HG03354 (cell line): ENCODE measurements at regions not wholly inside any gene's neighbourhood (a gene's known extent, or its start where the extent isn't known, plus 50 kb on each side); places are given as distances from the start of the nearest gene placed in this dataset.
A peak's percentile ranks its signal among the peaks of the same experiment; 100 is the strongest.
"Not testable (repeated sequence)": the region's sequence is repeated elsewhere in the genome, so short reads cannot be mapped to it uniquely, and the experiment has no call there.

Experiments used
- ATAC-seq: cut with Tn5 transposase; IDR thresholded peaks from one replicate; pipeline ENCODE4 v1.9.1; 2021; ENCODE audit warnings: mild to moderate bottlenecking; ENCODE audit not compliant: unreplicated experiment, poor library complexity, severe bottlenecking

DNA sequence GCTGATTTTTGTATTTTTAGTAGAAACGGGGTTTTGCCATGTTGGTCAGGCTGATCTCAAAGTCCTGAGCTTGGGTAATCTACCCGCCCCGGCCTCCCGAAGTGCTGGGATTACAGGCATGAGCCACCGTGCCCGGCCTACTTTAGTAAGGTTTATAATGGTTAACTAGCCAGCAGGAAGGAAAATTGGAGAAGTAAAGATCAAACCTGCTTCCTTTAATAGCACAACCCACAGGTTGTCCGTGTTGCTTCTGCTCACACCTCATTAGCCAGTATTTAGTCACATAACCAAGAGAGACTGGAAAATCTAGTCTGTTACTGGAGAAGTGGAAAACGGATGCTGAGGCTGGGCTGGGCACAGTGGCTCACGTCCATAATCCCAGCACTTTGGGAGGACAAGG, 51.9 kb upstream of the TBL1XR1 start:
- no peak for ATAC-seq

DNA sequence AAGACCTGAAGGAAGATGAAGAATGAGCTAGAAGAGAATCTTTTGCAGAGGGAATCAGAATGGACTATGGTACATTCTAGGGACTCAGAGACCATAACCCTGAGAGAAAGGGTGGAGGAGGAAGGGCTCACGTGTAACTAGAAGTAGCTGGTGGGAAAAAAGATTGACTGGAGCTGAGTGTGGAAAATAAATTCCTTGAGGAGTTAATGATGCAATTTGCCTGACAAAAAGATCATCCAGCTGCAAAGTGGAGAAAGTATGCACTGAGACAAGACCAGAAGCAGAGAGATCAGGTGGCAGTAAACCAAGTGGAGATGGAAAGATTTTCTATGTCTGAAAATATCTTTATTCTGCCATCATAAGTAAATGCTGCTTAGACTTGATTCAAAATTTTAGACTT, 52.9 kb upstream of the TBL1XR1 start:
- ATAC-seq: no peak

DNA sequence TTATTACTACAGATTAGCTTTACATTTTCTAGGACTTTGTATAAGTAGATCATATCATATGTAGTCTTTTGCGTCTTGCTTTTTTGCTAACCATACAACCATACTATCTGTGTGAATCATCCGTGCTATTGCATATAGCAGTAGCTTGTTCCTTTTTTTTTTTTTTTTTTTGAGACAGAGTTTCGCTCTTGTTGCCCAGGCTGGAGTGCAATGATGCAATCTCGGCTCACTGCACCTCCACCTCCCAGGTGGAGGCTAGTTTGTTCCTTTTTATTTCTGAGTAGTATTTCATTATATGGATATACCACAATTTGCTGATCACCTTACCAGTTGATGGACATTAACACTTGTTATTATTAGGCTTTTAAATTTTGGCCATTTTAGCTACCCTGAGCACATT, 54.5 kb upstream of the TBL1XR1 start:
- no peak for ATAC-seq

DNA sequence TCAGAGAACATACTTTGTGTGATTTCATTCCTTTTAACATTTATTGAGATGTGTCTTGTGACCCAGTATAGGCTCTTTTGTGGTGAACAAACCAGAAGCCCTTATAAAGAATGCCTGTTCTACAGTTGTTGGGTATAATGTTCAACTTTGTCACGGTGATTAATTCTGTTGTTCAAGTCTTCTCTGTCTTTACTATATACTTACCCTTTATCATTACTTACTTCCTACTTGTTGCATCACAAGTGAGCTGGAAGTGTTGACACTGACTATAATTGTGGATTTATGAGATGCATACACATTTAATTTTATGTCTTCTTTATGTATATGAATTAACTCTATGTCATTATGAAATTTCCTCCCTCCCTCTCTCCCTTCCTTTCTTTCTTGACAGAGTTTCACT, 59.7 kb upstream of the TBL1XR1 start:
- no peak for ATAC-seq

DNA sequence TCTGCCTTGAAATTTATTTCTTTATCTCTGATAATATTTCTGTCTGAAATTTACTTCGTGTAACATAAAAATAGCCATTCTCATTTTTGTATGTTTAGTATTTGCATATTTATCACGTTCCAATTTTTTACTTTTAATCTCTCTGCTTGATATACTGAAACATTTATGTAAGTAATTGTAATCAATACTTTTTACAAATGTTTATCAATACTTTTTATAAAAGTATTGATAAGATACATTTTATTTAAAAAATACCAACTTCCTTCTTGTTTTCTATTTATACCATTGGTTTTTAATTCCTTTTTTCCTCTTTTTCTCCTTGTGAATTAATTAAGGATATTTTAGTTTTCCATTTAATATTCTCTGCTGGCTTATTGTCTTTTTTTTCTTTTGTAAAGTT, 60.3 kb upstream of the TBL1XR1 start:
- ATAC-seq: no peak

DNA sequence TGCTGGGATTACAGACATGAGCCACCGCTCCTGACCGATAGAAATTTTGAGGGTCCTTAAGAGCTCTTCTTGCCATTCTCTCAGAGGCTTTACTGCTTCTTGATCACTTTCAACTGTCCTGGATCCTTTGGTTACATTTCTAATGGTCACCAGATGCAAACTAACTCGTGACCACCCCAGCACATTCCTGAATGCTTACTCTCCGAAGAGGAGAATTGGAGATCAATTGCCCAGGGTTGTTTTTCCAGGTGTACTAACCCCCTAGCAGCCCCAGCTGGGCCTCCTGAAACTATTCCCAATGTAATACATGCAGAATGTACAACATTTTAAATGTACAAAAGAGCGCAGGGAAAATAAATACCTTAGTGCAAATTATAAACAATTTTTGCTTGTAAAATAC, 65.1 kb upstream of the TBL1XR1 start:
- ATAC-seq: no peak

DNA sequence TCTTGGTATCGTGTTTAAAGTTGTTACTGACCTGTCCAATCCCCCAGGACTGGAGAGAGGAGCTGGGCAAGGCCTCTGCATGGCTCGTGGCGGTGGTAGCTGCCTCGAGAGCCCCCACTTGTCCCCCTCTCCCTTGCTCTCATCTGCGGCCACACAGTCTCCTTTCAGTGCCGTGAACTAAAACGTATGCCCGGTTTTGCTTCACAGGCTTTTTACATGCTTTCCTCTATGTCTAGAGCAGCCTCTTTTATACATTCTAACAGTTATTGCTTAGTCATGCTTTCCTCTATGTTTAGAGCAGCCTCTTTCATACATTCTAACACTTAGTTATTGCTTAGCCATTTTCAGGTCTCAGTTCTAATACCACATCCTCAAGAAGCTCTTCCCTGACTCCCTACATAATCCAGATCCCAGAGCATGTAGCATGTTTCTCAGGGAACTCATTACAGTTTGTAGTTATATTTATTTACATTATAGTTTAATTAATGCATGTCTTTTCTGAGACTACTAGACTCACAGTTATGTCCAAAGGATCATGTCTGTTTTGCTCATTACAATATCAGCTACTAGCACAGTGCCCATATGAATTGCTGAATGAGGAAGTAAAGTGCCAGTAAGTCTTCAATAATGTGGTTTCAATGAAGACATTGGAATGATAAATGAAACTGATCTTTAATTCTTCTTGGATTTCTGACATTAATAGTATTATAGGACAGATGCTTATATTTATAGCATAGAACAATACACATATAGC, 66.5 kb upstream of the TBL1XR1 start:
- peak; percentile 63 for ATAC-seq

DNA sequence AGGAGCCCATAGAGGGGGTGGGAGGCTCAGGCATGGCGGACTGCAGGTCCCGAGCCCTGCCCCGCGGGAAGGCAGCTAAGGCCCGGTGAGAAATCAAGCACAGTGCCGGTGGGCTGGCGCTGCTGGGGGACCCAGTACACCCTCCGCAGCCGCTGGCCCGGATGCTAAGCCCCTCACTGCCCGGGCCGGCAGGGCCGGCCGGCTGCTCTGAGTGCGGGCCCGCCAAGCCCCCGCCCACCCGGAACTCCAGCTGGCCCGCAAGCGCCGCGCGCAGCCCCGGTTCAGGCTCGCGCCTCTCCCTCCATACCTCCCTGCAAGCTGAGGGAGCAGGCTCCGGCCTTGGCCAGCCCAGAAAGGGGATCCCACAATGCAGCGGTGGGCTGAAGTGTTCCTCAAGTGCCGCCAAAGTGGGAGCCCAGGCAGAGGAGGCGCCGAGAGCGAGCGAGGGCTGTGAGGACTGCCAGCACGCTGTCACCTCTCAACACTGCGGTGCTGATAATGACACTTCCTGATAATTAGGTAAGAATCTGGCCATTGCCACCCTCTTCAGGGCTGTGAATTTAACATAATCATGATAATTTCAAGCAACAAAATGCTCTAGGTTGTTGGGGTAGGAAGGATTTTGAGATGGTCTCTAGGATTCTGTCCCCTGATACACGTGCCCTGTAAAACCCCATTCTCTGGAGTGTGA, 74.7 kb upstream of the TBL1XR1 start:
- ATAC-seq: not testable (repeated sequence)

DNA sequence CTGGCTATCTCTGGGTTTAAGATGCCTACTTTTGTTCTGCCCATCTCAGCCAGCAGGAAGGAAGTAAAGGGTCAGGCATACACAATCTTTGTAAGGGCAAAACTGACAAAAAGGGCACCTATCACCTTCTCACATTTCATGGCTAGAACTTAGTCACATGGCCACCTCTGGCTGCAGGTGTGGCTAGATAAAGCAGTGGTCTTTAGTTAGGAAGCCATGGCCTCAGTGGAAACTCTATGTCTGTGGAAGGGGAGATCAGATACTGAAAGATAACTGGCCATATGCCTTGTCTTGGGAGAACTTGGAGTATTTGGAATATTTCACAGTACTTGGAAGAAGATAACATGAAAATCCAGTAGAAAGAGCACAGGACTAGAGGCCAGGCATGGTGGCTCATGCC, 80.7 kb upstream of the TBL1XR1 start:
- ATAC-seq: no peak

DNA sequence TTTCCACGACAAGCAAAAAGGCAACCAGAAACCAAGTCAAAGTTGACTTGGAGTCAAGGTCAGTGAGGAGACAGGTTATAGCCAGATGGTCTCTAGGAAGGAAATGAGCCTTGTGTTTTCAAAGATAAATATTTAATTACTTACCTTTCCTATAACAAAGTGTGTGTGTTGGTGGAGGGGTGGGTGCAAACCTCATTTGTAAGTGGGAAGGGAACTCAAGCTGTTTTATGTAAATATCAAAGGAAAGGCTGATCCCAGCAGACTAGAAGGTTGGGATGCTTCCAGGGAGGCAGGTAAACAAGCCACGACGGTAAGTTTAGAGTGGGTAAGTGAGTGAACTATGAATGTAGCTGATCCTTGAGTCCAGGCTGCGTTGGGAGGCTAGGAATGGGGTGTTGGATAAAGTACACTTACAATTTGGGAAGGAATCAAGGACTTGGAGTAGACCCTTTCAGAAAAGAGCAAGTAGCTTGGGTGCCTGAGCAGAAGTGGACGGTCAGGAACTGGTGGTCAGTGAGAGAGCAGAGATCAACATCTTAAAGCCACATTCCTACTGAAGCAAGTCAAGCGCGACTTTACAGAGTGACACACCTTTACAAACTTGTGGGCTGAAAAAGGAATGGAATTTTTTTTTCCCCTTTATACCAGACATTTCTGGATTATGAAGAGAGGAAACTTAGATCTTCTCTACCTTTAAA, 82.0 kb upstream of the TBL1XR1 start:
- no peak for ATAC-seq

DNA sequence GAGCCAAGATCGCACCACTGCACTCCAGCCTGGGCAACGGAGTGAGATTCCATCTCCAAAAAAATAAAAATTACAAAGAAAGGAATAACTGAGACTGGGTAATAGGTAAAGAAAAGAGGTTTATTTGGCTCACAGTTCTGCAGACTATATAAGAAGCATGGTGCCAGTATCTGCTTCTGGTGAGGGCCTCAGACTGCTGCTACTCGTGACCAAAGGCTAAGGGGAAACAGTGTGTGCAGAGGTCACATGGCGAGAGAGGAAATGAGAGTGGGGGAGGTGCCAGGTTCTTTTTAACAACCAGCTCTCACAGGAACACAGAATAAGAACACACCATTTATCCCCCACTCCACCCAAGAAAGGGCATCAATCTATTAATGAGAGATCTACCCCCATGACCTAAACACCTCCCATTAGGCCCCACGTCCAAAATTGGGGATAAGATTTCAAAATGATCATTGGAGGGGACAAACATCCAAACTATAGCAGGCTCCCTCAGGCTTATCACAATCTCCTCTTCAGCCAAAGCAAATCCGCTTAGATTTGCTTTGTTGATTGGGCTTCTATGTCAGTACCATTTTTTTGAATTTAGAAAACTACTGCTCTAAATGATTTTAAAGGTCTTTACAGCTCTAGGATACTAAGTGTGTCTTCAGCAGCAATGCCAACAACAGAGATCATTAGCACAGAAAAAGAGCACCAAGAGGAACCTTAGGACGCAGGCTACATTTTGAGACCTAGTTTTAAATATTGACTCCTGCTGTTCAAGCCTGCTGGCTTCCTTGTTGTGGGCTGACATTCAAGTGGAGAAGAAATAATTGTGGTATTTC, 84.2 kb upstream of the TBL1XR1 start:
- no peak for ATAC-seq

DNA sequence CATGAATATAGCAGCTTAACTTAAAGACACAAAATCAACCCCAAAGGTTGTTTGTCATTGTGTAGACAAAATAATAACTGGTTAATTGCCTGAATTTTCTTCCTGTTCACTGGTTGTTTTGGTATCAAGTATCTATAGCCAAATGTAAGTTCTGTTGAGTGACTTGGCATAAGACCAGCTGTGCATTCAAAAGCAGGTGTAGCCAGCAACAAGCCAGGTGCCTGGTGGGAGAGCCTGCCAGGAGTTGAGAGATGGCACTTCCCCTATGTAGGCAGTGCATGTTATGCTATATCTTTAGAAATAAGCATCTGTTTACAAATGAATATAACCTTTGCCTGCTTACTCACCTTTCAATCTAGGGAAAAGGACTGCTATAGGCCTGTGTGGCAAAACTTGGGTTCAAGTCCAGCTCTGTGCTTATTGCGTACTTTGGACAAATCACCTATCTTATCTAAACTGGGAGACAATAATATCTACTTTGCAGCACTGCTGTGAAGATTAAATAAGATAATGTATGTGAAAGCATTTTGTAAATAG, 84.9 kb upstream of the TBL1XR1 start:
- ATAC-seq: no peak

DNA sequence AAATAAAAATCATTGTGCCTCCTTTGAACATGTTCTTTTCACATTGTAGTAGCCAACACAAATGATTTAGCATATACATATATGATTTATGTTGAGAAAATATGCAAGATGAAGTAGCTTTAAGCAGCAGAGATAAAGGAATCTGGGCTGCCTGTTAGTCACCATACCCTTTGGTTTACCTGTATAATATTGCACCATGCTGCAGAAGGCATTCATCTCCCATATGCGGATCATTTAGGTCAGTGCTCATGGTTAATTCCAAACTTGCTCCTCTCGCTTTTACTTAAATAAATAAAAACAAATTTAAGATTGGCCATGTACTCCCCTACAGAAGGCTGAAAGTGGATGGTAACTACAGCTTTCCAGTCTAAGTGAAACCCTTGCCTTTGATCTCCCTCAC, 86.7 kb upstream of the TBL1XR1 start:
- ATAC-seq: no peak

DNA sequence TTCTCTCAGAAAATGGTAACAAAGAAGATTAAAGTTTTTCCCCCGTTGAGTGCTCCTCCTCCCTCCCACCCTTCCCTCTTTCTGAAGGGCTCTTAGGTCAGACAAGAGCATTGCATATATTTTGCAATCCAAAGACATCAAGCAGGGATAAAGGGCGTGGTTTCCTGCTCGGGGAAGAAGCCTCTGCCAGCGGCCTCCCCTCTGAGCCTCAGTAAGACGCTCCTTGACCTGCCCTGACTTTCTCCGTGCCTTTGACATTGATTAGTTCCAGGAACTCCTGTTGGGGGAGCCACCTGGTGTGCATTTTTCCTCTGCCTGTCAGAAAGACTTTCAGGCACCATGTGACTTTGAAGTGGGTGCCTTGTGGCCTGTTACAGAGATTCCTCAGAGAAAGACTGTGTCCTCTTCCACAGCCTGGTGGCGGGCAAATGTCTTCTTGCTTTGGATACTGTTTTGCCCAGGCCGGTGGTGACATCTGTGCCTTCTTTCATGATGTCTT, 87.2 kb upstream of the TBL1XR1 start:
- ATAC-seq: no peak

DNA sequence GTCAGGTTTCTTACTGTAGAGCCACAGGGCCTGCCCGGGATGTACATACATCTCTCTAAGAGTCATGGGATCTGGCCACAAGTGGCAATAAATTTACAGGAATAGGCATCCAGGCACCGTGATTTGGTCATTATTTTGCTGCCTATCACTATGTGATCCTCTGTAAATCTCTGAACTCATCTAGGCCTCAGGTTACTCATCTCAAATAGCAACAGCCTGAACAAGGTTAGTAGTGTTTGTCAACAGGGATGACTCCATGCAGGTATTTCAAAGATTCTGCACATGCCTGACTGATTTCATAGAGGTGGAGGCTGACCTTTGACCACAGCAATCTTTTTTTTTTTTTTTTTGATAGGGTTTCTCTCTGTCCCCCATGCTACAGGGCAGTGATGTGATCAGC, 88.8 kb upstream of the TBL1XR1 start:
- ATAC-seq: no peak

DNA sequence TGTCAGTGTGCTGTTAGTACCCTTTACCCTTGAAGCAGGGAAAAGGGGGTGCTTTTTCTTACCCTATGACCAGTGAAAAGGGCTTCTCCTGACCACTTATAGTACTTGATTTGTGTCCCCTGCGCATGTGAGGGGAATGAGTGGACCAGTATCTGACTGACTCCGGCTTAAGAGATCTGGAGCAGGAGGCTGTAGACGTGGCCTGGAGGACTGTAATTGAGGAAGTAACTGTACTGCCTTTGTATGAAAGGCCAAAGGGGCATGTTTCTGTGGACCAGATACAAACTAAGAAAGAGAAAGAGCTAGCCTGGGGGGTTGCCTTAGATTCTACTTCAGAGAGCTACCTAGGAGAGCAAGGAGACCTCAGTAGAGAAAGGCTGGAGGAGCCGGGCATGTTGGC, 89.9 kb upstream of the TBL1XR1 start:
- no peak for ATAC-seq

DNA sequence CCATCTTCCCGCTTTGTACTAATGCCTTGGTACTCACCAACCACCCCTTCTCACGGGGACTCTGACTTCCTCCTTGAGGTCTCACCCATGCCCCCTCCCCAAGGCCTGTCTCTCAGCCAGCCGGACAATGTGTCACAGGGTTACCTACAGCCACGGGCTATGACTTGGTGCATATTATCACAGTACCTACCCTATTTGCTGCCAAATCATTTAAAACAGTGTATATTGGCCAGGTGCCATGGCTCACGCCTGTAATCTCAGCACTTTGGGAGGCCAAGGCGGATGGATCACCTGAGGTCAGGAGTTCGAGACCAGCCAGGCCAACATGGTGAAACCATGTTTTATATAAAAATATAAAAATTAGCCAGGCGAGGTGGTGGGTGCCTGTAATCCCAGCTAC, 93.4 kb upstream of the TBL1XR1 start:
- no peak for ATAC-seq

DNA sequence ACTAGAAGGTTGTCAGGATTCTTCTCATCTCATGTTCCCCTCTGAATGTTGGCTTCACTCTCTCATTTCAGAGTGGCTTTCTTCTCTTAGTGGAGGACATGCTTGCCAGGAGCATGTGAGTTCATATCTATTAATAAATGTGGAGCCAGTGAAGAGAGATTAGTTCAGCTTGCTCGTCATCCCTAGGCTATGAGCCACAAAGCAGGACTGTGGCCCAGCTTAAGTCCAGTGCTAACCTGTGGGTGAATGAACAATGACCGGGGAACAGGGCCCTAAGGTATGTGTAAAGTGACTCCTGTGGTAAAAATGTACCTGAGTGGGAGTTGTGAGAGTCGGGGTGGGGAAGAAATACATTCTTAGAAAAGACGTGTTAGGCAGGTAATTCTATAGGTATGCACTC, 96.9 kb upstream of the TBL1XR1 start:
- no peak for ATAC-seq

DNA sequence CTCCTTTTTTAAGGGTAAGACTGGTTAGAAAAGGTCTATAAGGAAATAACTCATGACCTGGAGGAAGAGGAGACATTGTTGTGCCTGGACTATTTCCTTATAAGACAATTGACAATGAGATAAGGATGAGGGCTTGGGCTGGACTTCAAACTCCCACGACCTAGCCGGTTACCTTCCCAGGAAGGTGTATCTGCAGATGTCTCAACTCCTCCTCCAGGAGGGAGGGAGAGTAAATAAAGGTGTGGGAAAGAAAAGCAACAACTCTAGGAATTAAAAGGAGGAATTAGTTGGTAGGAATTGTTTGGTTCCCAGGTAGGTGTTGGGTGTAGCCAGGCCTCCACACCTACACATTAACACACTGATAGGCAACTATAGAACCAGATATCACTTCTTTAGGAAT, 97.8 kb upstream of the TBL1XR1 start:
- no peak for ATAC-seq

DNA sequence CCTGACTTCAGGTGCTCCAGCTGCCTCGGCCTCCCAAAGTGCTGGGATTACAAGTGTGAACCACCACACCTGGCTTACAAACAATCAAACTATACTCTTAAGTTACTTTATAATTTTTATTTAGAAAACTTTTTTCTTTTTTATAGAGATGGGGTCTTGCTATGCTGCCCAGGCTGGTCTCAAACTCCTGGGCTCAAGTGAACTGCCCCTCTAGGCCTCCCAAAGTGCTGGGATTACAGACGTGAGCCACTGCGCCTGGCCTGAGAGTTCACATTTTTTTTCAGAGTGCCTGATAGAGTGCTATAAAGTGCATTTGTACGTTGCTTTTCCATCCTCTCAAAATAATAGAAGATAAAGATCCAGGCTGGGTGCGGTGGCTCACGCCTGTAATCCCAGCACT, 102.0 kb upstream of the TBL1XR1 start:
- no peak for ATAC-seq
